Osteoblast (primary cell): ENCODE measurements at regions not wholly inside any gene's neighbourhood (a gene's known extent, or its start where the extent isn't known, plus 50 kb on each side); places are given as distances from the start of the nearest gene placed in this dataset.

Source experiments
- DNase-seq: peaks from one replicate; pipeline ENCODE4 v3.0.0; 2011; ENCODE audit warnings: low spot score, mixed read lengths; ENCODE audit not compliant: insufficient read length; ENCODE audit errors: missing footprints
- H2AFZ ChIP-seq: 2 replicates; pipeline ENCODE4 v1.6.0; 2011; ENCODE audit warnings: mild to moderate bottlenecking, low read length
- H3K27ac ChIP-seq: 2 replicates; pipeline ENCODE4 v1.5.1; 2011; ENCODE audit warnings: mild to moderate bottlenecking, low read depth, low read length, moderate library complexity
- H3K27me3 ChIP-seq: 2 replicates; pipeline ENCODE4 v1.6.0; 2012; ENCODE audit warnings: mild to moderate bottlenecking, control low read depth, inconsistent platforms, low read length, moderate library complexity; ENCODE audit not compliant: insufficient read depth
- H3K36me3 ChIP-seq: 2 replicates; pipeline ENCODE4 v1.5.1; 2011; ENCODE audit warnings: mild to moderate bottlenecking, low read length, control low read depth, moderate library complexity; ENCODE audit not compliant: insufficient read depth
- H3K4me1 ChIP-seq: 2 replicates; pipeline ENCODE4 v1.5.1; 2011; ENCODE audit warnings: mild to moderate bottlenecking, low read length, control low read depth, moderate library complexity; ENCODE audit not compliant: insufficient read depth
- H3K4me2 ChIP-seq: 2 replicates; pipeline ENCODE4 v1.6.0; 2011; ENCODE audit warnings: mild to moderate bottlenecking, low read length; ENCODE audit not compliant: insufficient read depth
- H3K4me3 ChIP-seq: fragments of 200-600 bp; sonication (generic); 3 replicates; pipeline ENCODE4 v1.5.1; 2012; ENCODE audit warnings: mild to moderate bottlenecking, low read length, inconsistent platforms; ENCODE audit not compliant: insufficient read depth
- H3K79me2 ChIP-seq: 2 replicates; pipeline ENCODE4 v1.6.0; 2012; ENCODE audit warnings: mild to moderate bottlenecking, low read length, control low read depth, inconsistent platforms; ENCODE audit not compliant: insufficient read depth
- H3K9me3 ChIP-seq: 2 replicates; pipeline ENCODE4 v1.5.1; 2011; ENCODE audit warnings: low read depth, low read length, control low read depth
- H4K20me1 ChIP-seq: 2 replicates; pipeline ENCODE4 v1.6.0; 2012; ENCODE audit warnings: mild to moderate bottlenecking, low read length, control low read depth; ENCODE audit not compliant: insufficient read depth
- CTCF ChIP-seq: IDR thresholded peaks from 2 replicates; pipeline ENCODE4 v1.5.1; 2011; ENCODE audit warnings: mild to moderate bottlenecking, low read depth, low read length, moderate library complexity; ENCODE audit errors: extremely low read depth

GRCh38 chr5:3963652-3964051 is 368.0 kb downstream of the IRX1 start:
- Histone ChIP-seq H3K36me3 (no peaks in the 10 kb centered on the region), H3K4me2 (no peak overlapping the region), H2AFZ (no peak overlapping the region), H3K4me3 (no peak overlapping the region), H3K9me3 (peaks cover 5% of the 10 kb centered on the region), H3K27me3 (no peaks in the 10 kb centered on the region), H3K79me2 (no peaks in the 10 kb centered on the region), H4K20me1 (no peaks in the 10 kb centered on the region), H3K4me1 (no peaks in the 10 kb centered on the region), H3K27ac (no peak overlapping the region)
- TF ChIP-seq CTCF: no peak
- DNase-seq: no peak

GRCh38 chr5:3980156-3980555 is 384.5 kb downstream of the IRX1 start:
- H3K4me3 ChIP-seq: no peak overlapping the region
- H3K36me3 ChIP-seq: no peaks in the 10 kb centered on the region
- DNase-seq: no peak
- no peaks in the 10 kb centered on the region for H3K27me3 ChIP-seq
- H3K79me2 ChIP-seq: no peaks in the 10 kb centered on the region
- H3K9me3 ChIP-seq: no peaks in the 10 kb centered on the region
- no peak for TF ChIP-seq CTCF
- H4K20me1 ChIP-seq: no peaks in the 10 kb centered on the region
- H3K4me2 ChIP-seq: no peak overlapping the region
- H3K27ac ChIP-seq: no peak overlapping the region
- no peaks in the 10 kb centered on the region for H3K4me1 ChIP-seq
- H2AFZ ChIP-seq: no peak overlapping the region

- Histone ChIP-seq H3K79me2 (no peaks in the 10 kb centered on the region), H3K4me3 (no peak overlapping the region), H3K27me3 (no peaks in the 10 kb centered on the region), H3K9me3 (peaks cover 2% of the 10 kb centered on the region), H2AFZ (no peak overlapping the region), H3K27ac (no peak overlapping the region), H4K20me1 (no peaks in the 10 kb centered on the region), H3K36me3 (no peaks in the 10 kb centered on the region), H3K4me2 (no peak overlapping the region), H3K4me1 (no peaks in the 10 kb centered on the region)
- no peak for TF ChIP-seq CTCF
- DNase-seq: no peak
Measured at GRCh38 chr5:3987867-3988266, 392.2 kb downstream of the IRX1 start.

GRCh38 chr5:3993856-3994473 is 398.3 kb downstream of the IRX1 start:
- Histone ChIP-seq H3K4me3 (no peak overlapping the region), H3K4me2 (no peak overlapping the region), H3K36me3 (no peaks in the 10 kb centered on the region), H3K27me3 (no peaks in the 10 kb centered on the region), H3K79me2 (no peaks in the 10 kb centered on the region), H2AFZ (no peak overlapping the region), H4K20me1 (no peaks in the 10 kb centered on the region), H3K9me3 (peaks cover 2% of the 10 kb centered on the region), H3K27ac (no peak overlapping the region), H3K4me1 (no peaks in the 10 kb centered on the region)
- no peak for TF ChIP-seq CTCF
- no peak for DNase-seq
